ENCODE measurements at regions not wholly inside any gene's neighbourhood (a gene's known extent, or its start where the extent isn't known, plus 50 kb on each side); places are given as distances from the start of the nearest gene placed in this dataset.
"Not testable (repeated sequence)": the region's sequence is repeated elsewhere in the genome, so short reads cannot be mapped to it uniquely, and the experiment has no call there.

- in situ Hi-C loops (cut with MboI; ENCODE audit: low pct_unique_long_range_greater_than_20kb, low sequenced_read_pairs) = no loop called here
- DNase-seq = no peak
Observed at GRCh38 chr20:19021406-19022117, 190.9 kb upstream of the SLC24A3 start.

- DNase-seq = no peak
- in situ Hi-C loops (cut with MboI; ENCODE audit: low pct_unique_long_range_greater_than_20kb, low sequenced_read_pairs) = no loop called here
Observed at GRCh38 chr20:19022118-19022575, 190.3 kb upstream of the SLC24A3 start.

- in situ Hi-C loops (cut with MboI; ENCODE audit: low pct_unique_long_range_greater_than_20kb, low sequenced_read_pairs) = no loop called here
- DNase-seq = no peak
Observed at GRCh38 chr20:19022791-19023448, 189.5 kb upstream of the SLC24A3 start.

- in situ Hi-C loops (cut with MboI; ENCODE audit: low pct_unique_long_range_greater_than_20kb, low sequenced_read_pairs) = no loop called here
- DNase-seq = no peak
Observed at GRCh38 chr20:19024296-19025035, 188.0 kb upstream of the SLC24A3 start.

- no peak for DNase-seq
- in situ Hi-C loops (cut with MboI; ENCODE audit: low pct_unique_long_range_greater_than_20kb, low sequenced_read_pairs) = no loop called here
Observed at GRCh38 chr20:19025430-19026120, 186.9 kb upstream of the SLC24A3 start.

GRCh38 chr20:19026121-19026878 is 186.1 kb upstream of the SLC24A3 start:
- DNase-seq = no peak
- in situ Hi-C loops (cut with MboI; ENCODE audit: low pct_unique_long_range_greater_than_20kb, low sequenced_read_pairs) = no loop called here

GRCh38 chr20:19026901-19027644 is 185.4 kb upstream of the SLC24A3 start:
- in situ Hi-C loops (cut with MboI; ENCODE audit: low pct_unique_long_range_greater_than_20kb, low sequenced_read_pairs) = no loop called here

GRCh38 chr20:19027971-19028370 is 184.5 kb upstream of the SLC24A3 start:
- DNase-seq = no peak
- in situ Hi-C loops (cut with MboI; ENCODE audit: low pct_unique_long_range_greater_than_20kb, low sequenced_read_pairs) = no loop called here

More at GRCh38 chr20:19026901-19027644, 185.4 kb upstream of the SLC24A3 start:
- DNase-seq = no peak

GRCh38 chr20:19041787-19042186 is 170.7 kb upstream of the SLC24A3 start:
- no peak for DNase-seq
- in situ Hi-C loops (cut with MboI; ENCODE audit: low pct_unique_long_range_greater_than_20kb, low sequenced_read_pairs) = no loop called here

GRCh38 chr20:19045371-19045770 is 167.1 kb upstream of the SLC24A3 start:
- in situ Hi-C loops (cut with MboI; ENCODE audit: low pct_unique_long_range_greater_than_20kb, low sequenced_read_pairs) = no loop called here
- no peak for DNase-seq

GRCh38 chr20:19047040-19047950 is 165.1 kb upstream of the SLC24A3 start:
- DNase-seq = no peak
- in situ Hi-C loops (cut with MboI; ENCODE audit: low pct_unique_long_range_greater_than_20kb, low sequenced_read_pairs) = no loop called here

GRCh38 chr20:19047951-19048296 is 164.5 kb upstream of the SLC24A3 start:
- in situ Hi-C loops (cut with MboI; ENCODE audit: low pct_unique_long_range_greater_than_20kb, low sequenced_read_pairs) = no loop called here

GRCh38 chr20:19048995-19049501 is 163.4 kb upstream of the SLC24A3 start:
- in situ Hi-C loops (cut with MboI; ENCODE audit: low pct_unique_long_range_greater_than_20kb, low sequenced_read_pairs) = no loop called here
- DNase-seq = no peak

More at GRCh38 chr20:19047951-19048296, 164.5 kb upstream of the SLC24A3 start:
- DNase-seq = no peak

- in situ Hi-C loops (cut with MboI; ENCODE audit: low pct_unique_long_range_greater_than_20kb, low sequenced_read_pairs) = no loop called here
- no peak for DNase-seq
Observed at GRCh38 chr20:19049514-19049913, 162.9 kb upstream of the SLC24A3 start.

GRCh38 chr20:19056909-19057308 is 155.5 kb upstream of the SLC24A3 start:
- DNase-seq = no peak
- in situ Hi-C loops (cut with MboI; ENCODE audit: low pct_unique_long_range_greater_than_20kb, low sequenced_read_pairs) = no loop called here

GRCh38 chr20:19064788-19065187 is 147.7 kb upstream of the SLC24A3 start:
- in situ Hi-C loops (cut with MboI; ENCODE audit: low pct_unique_long_range_greater_than_20kb, low sequenced_read_pairs) = not testable (repeated sequence)

GRCh38 chr20:19067986-19068385 is 144.5 kb upstream of the SLC24A3 start:
- no peak for DNase-seq
- in situ Hi-C loops (cut with MboI; ENCODE audit: low pct_unique_long_range_greater_than_20kb, low sequenced_read_pairs) = no loop called here

More at GRCh38 chr20:19064788-19065187, 147.7 kb upstream of the SLC24A3 start:
- DNase-seq = not testable (repeated sequence)

All from KBM-7 (cell line).